ENCODE measurements at regions not wholly inside any gene's neighbourhood (a gene's known extent, or its start where the extent isn't known, plus 50 kb on each side); places are given as distances from the start of the nearest gene placed in this dataset.
"Not testable (repeated sequence)": the region's sequence is repeated elsewhere in the genome, so short reads cannot be mapped to it uniquely, and the experiment has no call there.

- Histone ChIP-seq H3K4me1 (ENCODE audit: insufficient read depth, poor library complexity, severe bottlenecking) (no peaks in the 10 kb centered on the region), H3K36me3 (ENCODE audit: low read depth) (no peaks in the 10 kb centered on the region), H3K27me3 (ENCODE audit: insufficient read depth, poor library complexity, severe bottlenecking) (no peaks in the 10 kb centered on the region), H3K9me3 (ENCODE audit: severe bottlenecking) (no peaks in the 10 kb centered on the region), H3K4me3 (ENCODE audit: severe bottlenecking) (no peak overlapping the region), H3K27ac (ENCODE audit: poor library complexity, severe bottlenecking) (no peak overlapping the region)
- TF ChIP-seq CTCF (IDR thresholded peaks at IDR 0.05; ENCODE audit: poor library complexity, severe bottlenecking) = no peak
- ATAC-seq (ENCODE audit: low read depth) = no peak
- DNase-seq (ENCODE audit: low spot score) = no peak
These were observed 65.5 kb upstream of the LHX5 start for GRCh38 chr12:113537046-113537750.

GRCh38 chr12:113535100-113535499 is 63.4 kb upstream of the LHX5 start:
- Histone ChIP-seq H3K27ac (ENCODE audit: poor library complexity, severe bottlenecking) (no peak overlapping the region), H3K27me3 (ENCODE audit: insufficient read depth, poor library complexity, severe bottlenecking) (no peaks in the 10 kb centered on the region), H3K36me3 (ENCODE audit: low read depth) (no peaks in the 10 kb centered on the region), H3K4me3 (ENCODE audit: severe bottlenecking) (no peak overlapping the region), H3K4me1 (ENCODE audit: insufficient read depth, poor library complexity, severe bottlenecking) (no peaks in the 10 kb centered on the region), H3K9me3 (ENCODE audit: severe bottlenecking) (no peaks in the 10 kb centered on the region)
- DNase-seq (ENCODE audit: low spot score) (no peak), ATAC-seq (ENCODE audit: low read depth) (no peak)
- no peak for TF ChIP-seq CTCF (IDR thresholded peaks at IDR 0.05; ENCODE audit: poor library complexity, severe bottlenecking)

GRCh38 chr12:113534555-113534954 is 62.9 kb upstream of the LHX5 start:
- ATAC-seq (ENCODE audit: low read depth) (no peak), DNase-seq (ENCODE audit: low spot score) (no peak)
- no peaks in the 10 kb centered on the region for H3K9me3 ChIP-seq (ENCODE audit: severe bottlenecking)
- no peaks in the 10 kb centered on the region for H3K4me1 ChIP-seq (ENCODE audit: insufficient read depth, poor library complexity, severe bottlenecking)
- H3K27me3 ChIP-seq (ENCODE audit: insufficient read depth, poor library complexity, severe bottlenecking) = no peaks in the 10 kb centered on the region
- no peak overlapping the region for H3K4me3 ChIP-seq (ENCODE audit: severe bottlenecking)
- no peak for TF ChIP-seq CTCF (IDR thresholded peaks at IDR 0.05; ENCODE audit: poor library complexity, severe bottlenecking)
- no peaks in the 10 kb centered on the region for H3K36me3 ChIP-seq (ENCODE audit: low read depth)
- H3K27ac ChIP-seq (ENCODE audit: poor library complexity, severe bottlenecking) = no peak overlapping the region

GRCh38 chr12:113533842-113534375 is 62.2 kb upstream of the LHX5 start:
- DNase-seq (ENCODE audit: low spot score) (no peak), ATAC-seq (ENCODE audit: low read depth) (no peak)
- Histone ChIP-seq H3K9me3 (ENCODE audit: severe bottlenecking) (no peaks in the 10 kb centered on the region), H3K27me3 (ENCODE audit: insufficient read depth, poor library complexity, severe bottlenecking) (no peaks in the 10 kb centered on the region), H3K4me1 (ENCODE audit: insufficient read depth, poor library complexity, severe bottlenecking) (no peaks in the 10 kb centered on the region), H3K36me3 (ENCODE audit: low read depth) (no peaks in the 10 kb centered on the region), H3K4me3 (ENCODE audit: severe bottlenecking) (no peak overlapping the region), H3K27ac (ENCODE audit: poor library complexity, severe bottlenecking) (no peak overlapping the region)
- TF ChIP-seq CTCF (IDR thresholded peaks at IDR 0.05; ENCODE audit: poor library complexity, severe bottlenecking) = no peak

- Histone ChIP-seq H3K9me3 (ENCODE audit: severe bottlenecking) (no peaks in the 10 kb centered on the region), H3K27ac (ENCODE audit: poor library complexity, severe bottlenecking) (no peak overlapping the region), H3K36me3 (ENCODE audit: low read depth) (no peaks in the 10 kb centered on the region), H3K4me1 (ENCODE audit: insufficient read depth, poor library complexity, severe bottlenecking) (no peaks in the 10 kb centered on the region), H3K27me3 (ENCODE audit: insufficient read depth, poor library complexity, severe bottlenecking) (peaks cover 5% of the 10 kb centered on the region), H3K4me3 (ENCODE audit: severe bottlenecking) (no peak overlapping the region)
- no peak for TF ChIP-seq CTCF (IDR thresholded peaks at IDR 0.05; ENCODE audit: poor library complexity, severe bottlenecking)
- no peak for ATAC-seq (ENCODE audit: low read depth)
- DNase-seq (ENCODE audit: low spot score) = no peak
These were observed 60.6 kb upstream of the LHX5 start for GRCh38 chr12:113532292-113532691.

- H3K36me3 ChIP-seq (ENCODE audit: low read depth); H3K27ac ChIP-seq (ENCODE audit: poor library complexity, severe bottlenecking); H3K4me1 ChIP-seq (ENCODE audit: insufficient read depth, poor library complexity, severe bottlenecking); DNase-seq (ENCODE audit: low spot score); ATAC-seq (ENCODE audit: low read depth); H3K27me3 ChIP-seq (ENCODE audit: insufficient read depth, poor library complexity, severe bottlenecking); H3K9me3 ChIP-seq (ENCODE audit: severe bottlenecking); H3K4me3 ChIP-seq (ENCODE audit: severe bottlenecking): not testable (repeated sequence)
These were observed 59.4 kb upstream of the LHX5 start for GRCh38 chr12:113531073-113531472.

Data from RWPE2 (cell line).